ENCODE measurements at regions not wholly inside any gene's neighbourhood (a gene's known extent, or its start where the extent isn't known, plus 50 kb on each side); places are given as distances from the start of the nearest gene placed in this dataset.
"Not testable (repeated sequence)": the region's sequence is repeated elsewhere in the genome, so short reads cannot be mapped to it uniquely, and the experiment has no call there.

GRCh38 chr12:14032191-14032590 lies 50.8 kb upstream of the GRIN2B start:
- not testable (repeated sequence) for ATAC-seq (ENCODE audit: low FRiP score); DNase-seq (ENCODE audit: low spot score)

GRCh38 chr12:14043776-14044175 lies 62.4 kb upstream of the GRIN2B start:
- DNase-seq (ENCODE audit: low spot score) (no peak), ATAC-seq (ENCODE audit: low FRiP score) (no peak)

DNA sequence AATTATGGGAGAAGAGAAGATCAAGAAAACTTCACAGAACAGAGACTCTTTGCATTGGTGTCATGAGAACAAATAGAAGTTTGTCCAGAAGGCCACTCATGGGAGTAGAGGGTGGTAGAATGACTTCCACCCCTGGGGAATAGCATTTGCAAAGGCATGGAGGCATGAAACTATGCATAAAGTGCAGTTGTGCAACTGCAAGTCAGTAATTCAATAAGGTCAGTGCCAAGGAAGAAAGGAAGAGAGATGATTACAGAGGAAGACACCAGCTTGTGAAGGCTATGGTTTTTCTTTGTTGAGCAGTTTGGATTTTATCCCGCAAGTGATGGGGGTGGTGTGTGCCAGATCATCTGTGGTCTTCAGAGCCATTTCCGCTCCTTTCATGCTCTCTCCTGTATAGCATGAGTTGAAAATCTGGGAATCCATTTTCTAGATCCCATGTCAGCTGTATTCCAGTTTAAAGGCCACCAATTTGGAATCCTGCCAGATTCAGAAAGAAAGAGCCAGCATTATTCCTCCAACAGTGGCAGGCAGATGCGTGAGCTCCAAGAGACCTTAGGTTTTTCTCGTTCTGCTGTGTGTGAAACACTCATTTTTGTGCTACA lies 67.6 kb upstream of the GRIN2B start:
- TF ChIP-seq, protein P1, sequence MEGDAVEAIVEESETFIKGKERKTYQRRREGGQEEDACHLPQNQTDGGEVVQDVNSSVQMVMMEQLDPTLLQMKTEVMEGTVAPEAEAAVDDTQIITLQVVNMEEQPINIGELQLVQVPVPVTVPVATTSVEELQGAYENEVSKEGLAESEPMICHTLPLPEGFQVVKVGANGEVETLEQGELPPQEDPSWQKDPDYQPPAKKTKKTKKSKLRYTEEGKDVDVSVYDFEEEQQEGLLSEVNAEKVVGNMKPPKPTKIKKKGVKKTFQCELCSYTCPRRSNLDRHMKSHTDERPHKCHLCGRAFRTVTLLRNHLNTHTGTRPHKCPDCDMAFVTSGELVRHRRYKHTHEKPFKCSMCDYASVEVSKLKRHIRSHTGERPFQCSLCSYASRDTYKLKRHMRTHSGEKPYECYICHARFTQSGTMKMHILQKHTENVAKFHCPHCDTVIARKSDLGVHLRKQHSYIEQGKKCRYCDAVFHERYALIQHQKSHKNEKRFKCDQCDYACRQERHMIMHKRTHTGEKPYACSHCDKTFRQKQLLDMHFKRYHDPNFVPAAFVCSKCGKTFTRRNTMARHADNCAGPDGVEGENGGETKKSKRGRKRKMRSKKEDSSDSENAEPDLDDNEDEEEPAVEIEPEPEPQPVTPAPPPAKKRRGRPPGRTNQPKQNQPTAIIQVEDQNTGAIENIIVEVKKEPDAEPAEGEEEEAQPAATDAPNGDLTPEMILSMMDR (IDR thresholded peaks at IDR 0.05), result no peak
- DNase-seq (ENCODE audit: low spot score) (no peak), ATAC-seq (ENCODE audit: low FRiP score) (no peak)

More at GRCh38 chr12:14043776-14044175, 62.4 kb upstream of the GRIN2B start:
- TF ChIP-seq, protein P1 (IDR thresholded peaks at IDR 0.05), result no peak

DNA sequence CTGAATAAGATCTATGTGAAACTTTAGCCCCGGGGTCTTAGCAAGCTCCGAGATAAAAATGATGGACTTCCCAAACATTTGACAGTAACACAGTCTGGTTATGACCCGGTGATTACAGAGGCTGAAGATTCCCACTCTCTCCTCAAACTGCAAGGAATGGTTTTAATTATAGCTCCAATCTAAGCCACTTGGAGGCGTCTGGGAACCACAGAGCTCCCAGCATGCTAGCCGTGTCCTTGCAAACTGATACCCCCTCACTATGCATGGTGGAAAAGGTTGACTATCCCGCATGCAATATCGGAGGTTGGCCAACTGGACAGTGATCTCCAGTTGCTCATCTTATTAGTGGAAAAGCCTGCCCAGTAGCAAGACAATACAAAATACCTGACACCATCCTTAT lies 76.5 kb upstream of the GRIN2B start:
- TF ChIP-seq, protein P1 (IDR thresholded peaks at IDR 0.05), result no peak
- ATAC-seq (ENCODE audit: low FRiP score), result no peak
- no peak for DNase-seq (ENCODE audit: low spot score)

DNA sequence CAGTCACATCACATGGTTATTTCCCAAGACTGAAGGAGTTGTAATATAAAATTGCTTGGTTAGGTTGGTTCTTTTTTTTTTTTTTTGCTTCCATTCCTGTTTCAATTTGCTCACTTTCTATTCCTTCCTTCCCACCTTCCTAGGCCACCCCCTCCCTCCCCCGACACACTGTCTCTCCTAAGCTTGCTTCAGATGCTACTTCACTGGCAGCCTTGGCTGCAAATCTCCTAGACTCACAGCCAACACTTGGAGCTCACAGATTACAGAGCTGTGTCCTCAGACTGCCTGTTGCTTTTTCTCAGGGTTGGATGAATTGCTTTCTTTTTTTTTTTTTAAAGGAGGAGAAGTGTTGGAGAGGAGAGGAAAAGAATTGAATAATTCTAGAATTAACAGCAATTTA lies 77.3 kb upstream of the GRIN2B start:
- DNase-seq (ENCODE audit: low spot score), result no peak
- no peak for ATAC-seq (ENCODE audit: low FRiP score)
- TF ChIP-seq, protein P1 (IDR thresholded peaks at IDR 0.05), result no peak

GRCh38 chr12:14059548-14059947 lies 78.1 kb upstream of the GRIN2B start:
- TF ChIP-seq, protein P1 (IDR thresholded peaks at IDR 0.05), result no peak
- DNase-seq (ENCODE audit: low spot score), result no peak
- ATAC-seq (ENCODE audit: low FRiP score), result no peak

GRCh38 chr12:14065616-14066015 lies 84.2 kb upstream of the GRIN2B start:
- TF ChIP-seq, protein P1 (IDR thresholded peaks at IDR 0.05), result no peak
- ATAC-seq (ENCODE audit: low FRiP score) (no peak), DNase-seq (ENCODE audit: low spot score) (no peak)

Data from omental fat pad (tissue), 3 donors.